NCI-H146 treated with DMSO at 0.1 percent for 48 hours (cell line): ENCODE measurements at regions not wholly inside any gene's neighbourhood (a gene's known extent, or its start where the extent isn't known, plus 50 kb on each side); places are given as distances from the start of the nearest gene placed in this dataset.

Experiments
- DNase-seq: peaks from one replicate; lab custom pipeline; 2025; ENCODE audit not compliant: unreplicated experiment; lab: John Stamatoyannopoulos, UW

GRCh38 chr18:53819174-53819573 lies 405.3 kb downstream of the MBD2 start:
- no peak for DNase-seq

DNA sequence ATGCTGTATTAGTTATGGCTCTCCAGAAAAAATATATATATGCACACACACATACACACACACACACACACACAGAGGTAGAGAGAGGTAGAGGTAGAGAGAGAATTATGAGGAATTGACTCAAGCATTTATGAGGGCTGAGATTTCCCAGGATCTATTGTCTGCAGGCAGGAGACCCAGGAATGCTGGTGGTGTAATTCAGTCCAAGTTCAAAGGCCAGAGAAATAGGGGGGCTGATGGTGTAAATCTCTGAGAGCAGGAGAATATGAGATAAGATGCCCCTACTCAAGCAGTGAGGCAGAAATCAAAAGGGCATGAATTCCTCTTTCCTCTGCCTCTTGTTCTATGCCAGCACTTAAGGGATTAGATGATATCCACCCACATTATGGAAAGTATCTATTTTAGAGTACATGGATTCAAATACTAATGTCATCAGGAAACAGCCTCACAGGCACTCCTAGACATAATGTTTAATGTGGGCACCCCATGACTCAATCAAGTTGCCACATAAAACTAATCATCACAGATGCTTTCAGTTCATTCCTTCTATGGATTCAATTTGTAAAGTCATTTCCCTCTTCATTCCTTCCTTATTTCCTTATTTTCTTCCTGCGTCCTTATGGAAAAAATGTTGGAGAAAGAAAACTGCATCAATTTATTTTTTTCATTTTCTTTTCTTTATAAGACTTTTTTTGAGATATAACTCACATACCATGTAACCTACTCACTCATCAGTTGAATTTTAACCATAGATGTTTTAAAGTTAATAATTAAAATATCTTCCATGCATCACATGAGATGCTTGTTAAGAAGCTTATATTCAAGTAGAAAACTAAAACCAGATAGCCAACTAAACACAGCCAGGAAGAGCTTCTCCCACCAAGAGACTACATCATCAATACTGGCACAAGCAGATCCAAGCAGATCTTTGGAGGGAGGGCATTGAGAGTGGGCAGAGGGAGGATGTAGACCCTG lies 406.2 kb downstream of the MBD2 start:
- no peak for DNase-seq

DNA sequence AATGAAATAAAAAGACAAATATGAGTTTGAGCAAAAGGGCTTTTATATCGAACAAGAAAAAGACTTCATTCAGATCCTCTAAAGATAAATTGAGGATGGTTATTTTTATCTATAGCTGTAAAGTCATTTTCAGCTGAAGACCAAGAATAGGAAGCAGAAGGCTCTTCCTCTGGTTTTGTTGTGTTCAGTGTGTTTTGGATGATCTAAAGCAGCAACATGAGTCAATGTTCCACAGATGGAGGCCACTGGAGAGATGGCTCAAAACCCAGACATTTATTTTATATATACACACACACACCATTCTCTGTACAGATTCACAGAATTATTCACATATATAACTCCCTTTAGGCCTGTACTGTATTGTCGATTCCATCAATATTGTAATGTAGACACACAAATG lies 424.3 kb downstream of the MBD2 start:
- DNase-seq = no peak

GRCh38 chr18:53799134-53799533 lies 425.3 kb downstream of the MBD2 start:
- no peak for DNase-seq

- no peak for DNase-seq
These were observed 426.0 kb downstream of the MBD2 start for GRCh38 chr18:53798516-53798915.

DNA sequence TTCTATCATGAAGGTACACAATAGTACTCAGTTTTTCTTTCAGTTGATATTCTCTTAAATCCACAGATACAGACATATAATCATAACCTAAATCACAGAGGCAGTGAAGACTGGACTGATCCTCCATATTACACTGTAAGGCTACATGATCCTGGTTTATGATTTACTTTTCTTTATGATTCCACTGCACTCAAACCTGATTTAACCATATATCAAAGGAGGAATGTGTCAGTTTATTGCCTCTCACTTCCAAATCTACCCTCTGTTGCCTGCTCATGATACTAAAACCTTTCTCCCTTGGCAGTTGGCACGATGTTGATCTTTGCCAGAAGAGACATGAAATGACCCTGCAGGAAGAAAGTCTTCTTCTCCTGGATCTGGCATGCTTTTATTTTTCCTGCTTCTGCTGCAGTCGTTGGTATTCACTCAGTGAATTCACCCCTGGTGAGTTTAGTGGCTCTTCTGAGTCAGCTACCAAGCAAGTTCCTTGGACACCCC lies 426.4 kb downstream of the MBD2 start:
- DNase-seq = no peak

DNA sequence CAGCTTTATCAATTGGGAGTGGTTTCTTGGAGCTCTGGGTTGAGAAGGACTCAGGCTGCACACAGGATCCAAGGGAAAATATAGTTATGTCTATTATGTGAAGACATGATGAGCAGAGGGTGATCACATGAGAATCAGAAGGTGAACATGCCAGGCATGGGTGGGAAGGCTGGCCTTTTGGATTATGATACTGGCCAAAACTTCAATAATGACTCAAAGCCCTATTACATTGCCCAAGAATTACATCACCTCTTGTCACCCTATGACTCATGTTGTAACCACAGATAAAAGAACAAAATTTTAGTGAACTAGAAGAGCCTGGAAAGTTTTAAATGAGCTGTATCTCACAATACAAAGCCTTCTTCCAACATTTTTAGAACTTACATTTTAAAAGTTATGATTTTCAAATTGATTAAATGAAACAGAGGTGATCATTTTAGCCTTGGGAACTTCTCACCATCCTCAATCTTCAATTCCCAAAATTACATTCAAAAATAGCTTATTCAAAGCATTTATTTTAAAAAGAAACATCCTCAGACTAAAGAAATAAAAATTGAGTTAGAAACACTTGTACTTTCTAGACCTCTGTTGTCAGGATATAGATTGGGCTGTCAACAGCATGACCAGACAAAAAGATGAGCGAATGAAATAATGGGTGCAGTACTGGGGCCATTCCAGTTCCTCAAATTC lies 428.3 kb downstream of the MBD2 start:
- DNase-seq = no peak

- no peak for DNase-seq
These were observed 428.9 kb downstream of the MBD2 start for GRCh38 chr18:53795610-53796009.

- DNase-seq = no peak
These were observed 429.4 kb downstream of the MBD2 start for GRCh38 chr18:53795061-53795460.

DNA sequence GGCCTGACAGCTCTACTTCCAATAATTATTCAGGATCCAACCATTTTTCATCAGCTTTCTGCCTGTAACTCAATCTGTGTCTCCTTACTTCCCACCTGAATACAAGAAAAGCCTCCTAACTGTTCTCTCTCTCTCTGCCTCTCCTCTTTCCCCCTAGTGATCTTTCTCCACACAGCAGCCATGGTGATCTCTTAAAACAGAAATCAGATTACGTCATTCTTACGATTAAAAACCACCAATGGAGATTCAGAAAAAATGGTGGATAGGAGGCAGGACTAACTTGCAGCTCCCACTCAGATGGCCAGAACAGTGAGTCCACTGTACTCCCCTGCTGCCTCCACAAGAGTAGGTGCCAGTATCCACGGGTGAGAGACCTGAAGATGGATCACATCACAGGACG lies 431.7 kb downstream of the MBD2 start:
- DNase-seq = no peak

- no peak for DNase-seq
These were observed 433.7 kb downstream of the MBD2 start for GRCh38 chr18:53790786-53791185.

GRCh38 chr18:53789376-53790247 lies 434.9 kb downstream of the MBD2 start:
- DNase-seq = no peak

- no peak for DNase-seq
These were observed 438.7 kb downstream of the MBD2 start for GRCh38 chr18:53785811-53786210.

DNA sequence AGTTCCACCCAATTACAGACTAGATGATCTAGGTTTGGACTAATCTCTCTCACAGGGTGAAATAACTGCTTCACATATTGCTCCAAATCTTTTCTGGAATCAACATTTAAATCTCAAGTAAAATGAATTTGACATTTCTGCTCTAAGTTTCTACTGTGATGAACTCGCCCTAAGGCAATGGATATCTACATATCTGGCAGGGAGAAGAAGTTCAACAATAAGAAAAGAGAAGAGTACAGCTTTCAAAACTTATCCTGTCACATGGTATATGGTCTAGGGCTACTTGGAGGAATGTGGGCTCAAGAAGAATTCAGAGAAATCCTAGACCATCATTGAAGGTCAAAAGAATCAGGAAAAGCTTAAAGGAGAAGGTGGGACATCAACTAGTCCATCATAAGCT lies 440.2 kb downstream of the MBD2 start:
- no peak for DNase-seq

GRCh38 chr18:53780666-53781065 lies 443.8 kb downstream of the MBD2 start:
- DNase-seq = no peak

DNA sequence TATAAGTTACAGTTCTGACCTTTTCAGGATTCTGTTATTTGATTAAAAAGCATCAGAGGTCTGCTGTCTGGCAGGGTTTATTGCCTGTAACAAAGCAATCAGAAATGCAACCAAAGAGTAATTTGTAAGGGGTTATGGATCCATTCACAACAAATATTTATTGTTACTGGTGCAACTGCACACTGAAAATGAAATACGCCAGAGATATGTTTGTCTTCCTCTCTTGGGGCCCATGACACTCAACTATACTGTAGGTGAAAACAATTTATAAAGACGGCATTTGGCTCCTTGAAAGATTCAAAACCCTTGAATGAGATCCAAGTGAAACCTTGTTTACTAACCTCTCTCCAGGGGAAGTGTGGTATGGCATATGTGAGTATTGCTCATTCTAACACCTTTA lies 452.2 kb downstream of the MBD2 start:
- DNase-seq = no peak

DNA sequence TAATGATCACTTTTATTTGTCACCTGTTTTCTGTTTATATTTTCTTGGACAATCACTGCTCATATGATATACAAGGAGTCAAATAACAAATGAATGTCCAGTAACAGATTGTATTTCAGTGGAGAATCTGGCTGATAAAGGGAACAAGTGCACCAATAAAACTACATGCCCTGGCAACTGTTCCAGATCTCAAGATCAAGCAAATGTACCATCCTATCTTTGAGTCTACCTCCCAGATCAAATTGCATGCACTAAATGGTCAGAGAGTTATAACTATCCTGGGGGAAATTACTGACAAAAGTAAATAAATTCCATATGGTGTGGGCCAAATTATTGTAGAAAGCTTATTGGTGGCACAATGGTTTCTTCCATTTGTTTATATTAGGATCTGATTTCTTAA lies 452.8 kb downstream of the MBD2 start:
- no peak for DNase-seq

- DNase-seq = no peak
These were observed 459.3 kb downstream of the MBD2 start for GRCh38 chr18:53765211-53765610.

DNA sequence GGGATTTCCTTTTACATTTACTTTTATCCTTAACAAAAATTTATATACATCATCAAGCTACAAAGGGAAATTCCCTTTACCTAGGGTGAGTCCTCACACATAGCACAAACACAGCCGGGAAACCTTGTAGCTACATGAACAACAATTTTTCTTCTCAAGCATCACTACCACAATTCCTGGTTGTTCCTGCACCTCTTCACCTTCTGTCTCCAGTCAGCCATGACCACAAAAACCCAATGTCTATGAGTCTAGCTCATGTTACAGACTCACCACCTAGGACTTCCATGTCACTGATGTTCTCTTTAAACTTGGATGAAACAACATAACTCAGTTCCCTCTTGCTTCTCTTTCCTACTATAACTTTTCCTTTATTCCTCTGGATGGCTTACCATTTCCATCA lies 460.4 kb downstream of the MBD2 start:
- no peak for DNase-seq

DNA sequence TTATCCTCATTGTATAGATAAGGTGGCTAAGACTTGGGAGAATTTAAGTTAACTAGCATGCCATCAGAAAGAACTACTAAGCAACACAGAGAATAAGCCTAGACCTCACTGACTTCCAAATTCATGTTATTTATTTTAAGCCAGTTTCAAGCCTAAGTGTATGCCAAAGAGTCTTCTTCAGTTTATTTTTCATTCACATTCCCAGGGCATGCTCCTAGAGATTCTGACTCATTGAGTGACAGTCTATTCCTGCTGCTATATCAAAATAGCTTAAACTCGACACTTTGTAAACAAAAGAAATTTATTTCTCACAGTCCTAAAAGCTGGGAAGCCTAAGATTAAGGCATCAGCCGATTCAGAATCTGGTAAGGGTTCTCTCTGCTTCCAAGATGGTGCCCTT lies 467.1 kb downstream of the MBD2 start:
- no peak for DNase-seq

DNA sequence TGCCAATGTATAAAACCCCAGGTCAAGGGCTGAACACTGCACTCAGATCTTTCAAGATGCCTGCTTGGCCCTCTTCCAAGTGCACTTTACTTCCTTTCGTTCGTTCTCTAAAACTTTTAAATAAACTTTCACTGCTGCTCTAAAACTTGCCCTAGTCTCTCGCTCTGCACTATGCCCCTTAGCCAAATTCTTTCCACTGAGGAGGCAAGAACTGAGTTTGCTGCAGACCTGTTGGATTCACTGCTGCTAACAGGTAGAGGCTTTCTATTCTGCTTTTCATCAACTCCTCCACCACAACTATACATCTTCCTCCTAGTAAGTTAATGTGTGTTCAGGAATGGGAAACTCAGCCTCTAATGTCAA lies 467.9 kb downstream of the MBD2 start:
- no peak for DNase-seq
